GM04504 (cell line): ENCODE measurements at regions not wholly inside any gene's neighbourhood (a gene's known extent, or its start where the extent isn't known, plus 50 kb on each side); places are given as distances from the start of the nearest gene placed in this dataset.

Experiments
- DNase-seq: peaks from one replicate; pipeline ENCODE4 v3.0.0-alpha.2; 2012; ENCODE audit warnings: low read depth

DNA sequence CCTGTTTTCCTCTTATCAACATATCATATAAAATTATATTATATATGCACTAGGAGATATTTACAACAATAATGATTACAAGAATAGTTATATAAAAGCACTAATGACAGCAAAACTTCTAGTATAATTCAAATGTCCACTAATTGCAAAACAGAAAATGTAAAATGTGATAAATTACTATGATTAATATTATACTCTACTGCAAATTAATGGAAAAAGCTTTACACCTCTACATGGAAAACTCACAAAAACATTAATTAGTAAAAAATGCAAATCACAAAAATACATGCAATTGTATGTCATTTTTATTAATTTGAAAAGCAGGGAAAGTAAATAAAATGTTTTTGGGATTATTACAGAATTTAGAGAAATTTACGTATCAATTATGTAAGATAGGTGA, 681.0 kb upstream of the PCDH20 start:
- DNase-seq, result no peak

DNA sequence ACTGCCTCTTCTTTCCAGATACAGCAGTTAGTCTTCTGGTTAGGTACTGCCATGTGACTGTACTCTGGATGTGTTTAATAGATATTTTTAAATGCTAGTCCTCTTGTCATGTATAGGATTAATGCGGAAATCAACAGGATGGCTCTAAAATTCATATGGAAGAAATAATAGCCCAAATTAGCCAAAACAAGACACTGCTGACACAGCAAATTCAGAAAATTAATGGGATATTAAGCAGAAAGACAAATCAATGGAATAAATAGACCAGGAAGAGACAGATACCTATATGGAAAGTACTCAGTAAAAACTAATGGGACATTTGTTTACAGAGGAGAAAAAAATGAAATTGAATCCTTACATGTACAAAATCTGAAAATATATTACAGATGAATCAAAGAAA, 679.3 kb upstream of the PCDH20 start:
- no peak for DNase-seq

DNA sequence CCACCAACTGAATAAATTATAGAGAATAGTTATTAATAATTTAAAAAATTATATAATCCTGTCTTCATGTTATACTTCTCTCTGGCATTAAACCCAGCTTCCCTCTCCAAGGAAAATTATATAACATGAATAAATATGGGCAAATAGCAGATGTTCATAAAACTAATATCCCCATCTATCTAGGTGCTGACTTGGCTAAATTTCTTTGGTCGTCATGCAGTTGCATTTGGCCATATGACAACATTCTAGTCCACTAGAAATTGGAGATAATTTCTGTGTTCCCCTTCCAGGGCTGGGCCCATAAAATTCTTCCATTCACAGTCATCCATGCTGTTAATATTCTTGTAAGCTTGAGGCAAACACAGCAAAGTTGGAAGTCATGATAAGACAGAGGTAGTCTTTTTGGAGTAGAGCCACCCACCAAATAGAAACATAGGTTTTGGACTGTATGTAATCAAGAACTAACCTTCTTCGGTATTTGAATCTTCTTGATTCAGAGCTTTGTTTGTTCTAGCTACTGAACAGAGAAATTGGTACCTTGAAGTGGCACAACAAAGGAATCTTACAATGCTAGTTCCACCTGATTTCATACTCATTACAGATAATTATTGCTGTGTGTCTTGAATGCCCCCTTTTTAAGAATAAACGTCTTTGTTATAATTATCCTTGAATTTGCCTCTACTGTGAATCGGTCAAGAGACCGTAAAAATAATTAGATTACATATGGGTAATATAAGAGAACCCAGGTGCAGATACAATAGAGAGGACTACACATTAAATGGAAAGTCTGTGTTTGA, 678.5 kb upstream of the PCDH20 start:
- no peak for DNase-seq

DNA sequence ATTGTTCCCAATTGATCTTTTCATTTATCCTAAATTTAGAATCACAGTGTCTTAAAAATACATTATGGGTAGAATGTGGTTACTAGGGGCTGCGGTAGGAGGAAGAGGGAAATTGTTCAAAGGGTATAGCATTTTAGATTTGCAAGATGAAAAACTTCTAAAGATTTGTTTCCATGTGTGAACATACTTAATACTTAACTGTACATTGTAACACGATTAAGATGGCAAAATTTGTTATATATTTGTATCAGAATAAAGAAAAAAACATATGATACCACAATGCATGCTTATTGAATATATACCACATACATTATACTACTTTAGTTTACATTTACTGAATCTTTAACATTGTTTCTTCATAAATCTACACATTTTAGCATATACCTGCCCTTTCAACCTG, 677.3 kb upstream of the PCDH20 start:
- no peak for DNase-seq

DNA sequence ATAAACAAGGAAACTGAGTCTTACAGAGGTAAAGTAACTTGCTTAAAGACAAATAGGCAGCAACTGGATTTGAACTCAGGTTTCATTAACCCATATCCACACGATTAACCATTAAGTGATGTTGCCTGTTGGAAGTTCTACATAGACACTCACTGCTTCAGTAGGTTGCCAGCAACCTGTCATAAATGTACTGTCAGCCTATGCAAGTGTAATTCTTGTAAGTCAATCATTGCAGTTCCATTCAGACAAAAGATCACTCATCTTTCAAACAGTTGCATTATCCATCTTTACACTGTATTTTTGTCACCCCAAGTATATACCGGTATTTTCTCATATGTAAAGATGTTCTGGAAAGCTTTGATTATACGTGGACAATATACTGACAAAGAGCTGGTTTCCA, 676.9 kb upstream of the PCDH20 start:
- no peak for DNase-seq

DNA sequence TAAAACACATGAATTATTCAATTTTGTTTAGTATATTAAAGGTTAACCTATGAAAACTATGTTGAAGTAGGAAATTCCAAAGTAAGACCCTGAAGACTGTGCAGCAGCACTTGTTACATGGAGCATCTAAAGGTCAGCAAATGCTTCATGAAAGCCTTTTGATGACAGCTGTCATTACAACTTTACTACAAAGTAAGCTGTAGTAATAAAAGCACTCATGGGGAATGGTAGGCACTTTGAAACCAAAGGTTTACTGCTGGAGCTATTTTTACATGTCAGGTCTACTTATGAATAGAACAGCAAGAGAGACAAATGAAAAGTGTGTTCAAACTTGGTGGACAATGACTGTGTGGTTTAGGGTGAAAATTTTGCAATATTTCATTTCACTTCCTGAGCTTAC, 672.5 kb upstream of the PCDH20 start:
- DNase-seq, result no peak

DNA sequence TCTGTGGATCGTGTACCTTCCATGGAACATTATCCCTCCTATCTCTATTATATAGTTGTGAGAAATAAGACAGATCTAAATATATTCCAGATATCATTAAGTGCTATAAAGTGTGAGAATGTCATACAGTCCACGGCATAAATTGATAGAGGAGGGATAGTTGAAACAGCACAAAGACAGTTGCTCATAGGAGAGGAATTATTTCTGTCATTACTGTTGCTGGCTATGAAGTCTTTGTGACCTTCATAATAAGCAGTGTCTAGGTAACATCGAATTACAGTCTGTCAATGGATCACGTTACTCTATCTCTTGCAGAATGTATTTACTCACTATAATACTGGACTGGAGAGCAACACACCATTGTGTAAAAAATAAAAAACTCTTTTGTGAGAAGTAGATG, 671.5 kb upstream of the PCDH20 start:
- DNase-seq, result no peak

DNA sequence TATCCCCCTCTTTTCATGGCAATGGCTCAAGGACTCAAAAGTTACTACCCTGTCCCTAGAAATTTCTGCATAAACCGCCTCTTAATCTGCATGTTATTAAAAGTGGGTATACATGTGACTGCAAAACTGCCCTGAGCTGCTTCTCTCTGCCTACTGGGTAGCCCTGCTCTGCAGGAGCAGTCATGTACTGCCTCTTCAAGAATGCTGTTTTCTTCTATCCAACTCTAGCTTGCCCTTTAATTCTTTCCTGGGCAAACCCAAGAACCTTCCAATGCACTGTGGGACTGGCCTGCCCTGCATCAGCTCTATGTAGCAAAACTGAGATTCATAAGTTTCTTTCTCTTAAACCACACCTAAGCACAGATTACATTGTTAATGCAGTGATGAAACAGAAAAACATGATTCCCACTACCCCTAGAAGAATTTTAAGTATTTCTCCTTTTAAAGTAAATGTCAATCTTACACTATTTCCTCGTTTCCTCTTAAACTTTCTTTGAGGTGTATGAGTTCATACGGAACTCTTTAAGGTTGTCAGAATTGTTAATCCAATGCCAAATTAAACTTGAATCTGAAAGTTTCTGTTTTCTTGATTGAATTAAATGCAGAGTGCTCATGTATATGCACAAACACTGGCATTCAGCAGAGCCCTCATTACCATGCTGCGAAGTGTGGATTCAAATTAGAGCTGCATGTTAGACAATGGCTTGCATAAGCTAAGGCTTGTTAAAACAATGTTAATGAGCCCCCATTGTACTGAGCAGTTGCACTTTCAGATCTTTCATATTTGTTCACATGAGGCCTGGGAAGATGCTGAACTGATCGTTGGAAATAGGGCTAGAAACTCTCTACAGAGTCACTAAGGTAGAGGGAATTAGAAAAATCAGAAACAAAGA, 669.9 kb upstream of the PCDH20 start:
- no peak for DNase-seq

DNA sequence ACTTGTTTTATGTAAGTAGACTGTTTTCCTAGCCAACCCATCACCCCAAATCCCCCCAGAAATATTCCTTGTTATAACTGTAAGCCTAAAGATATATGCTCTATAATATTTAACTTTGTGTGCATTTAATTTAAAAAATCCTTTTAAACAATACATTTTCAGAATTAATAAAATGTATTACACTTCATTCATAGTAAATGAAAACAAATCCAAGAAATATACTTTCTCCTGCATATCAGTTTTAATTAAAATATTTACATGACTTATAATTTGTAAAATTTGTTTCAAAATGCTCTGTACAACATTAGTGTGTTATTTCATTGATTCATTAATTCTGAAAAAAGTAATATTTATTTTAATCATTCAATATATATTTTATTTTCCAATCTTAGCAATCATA, 669.1 kb upstream of the PCDH20 start:
- no peak for DNase-seq

DNA sequence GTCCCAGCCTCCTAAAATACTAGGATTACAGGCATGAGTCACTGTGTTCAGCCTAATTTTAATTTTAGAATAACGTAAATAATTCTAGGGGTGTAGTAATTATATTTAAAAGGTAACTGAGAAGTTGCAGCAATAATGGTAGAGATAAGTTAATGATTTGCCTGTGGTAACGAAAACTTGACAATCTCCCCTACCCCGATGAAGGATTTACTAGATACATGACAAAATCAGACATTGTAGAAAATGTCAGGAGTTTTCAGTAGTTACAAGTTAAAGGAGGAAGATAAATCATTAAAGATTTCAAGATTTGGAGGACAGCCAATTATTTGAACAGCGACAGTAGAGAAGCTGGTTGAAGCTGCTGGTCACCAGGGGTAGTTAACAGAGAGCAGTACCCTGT, 652.2 kb upstream of the PCDH20 start:
- no peak for DNase-seq

DNA sequence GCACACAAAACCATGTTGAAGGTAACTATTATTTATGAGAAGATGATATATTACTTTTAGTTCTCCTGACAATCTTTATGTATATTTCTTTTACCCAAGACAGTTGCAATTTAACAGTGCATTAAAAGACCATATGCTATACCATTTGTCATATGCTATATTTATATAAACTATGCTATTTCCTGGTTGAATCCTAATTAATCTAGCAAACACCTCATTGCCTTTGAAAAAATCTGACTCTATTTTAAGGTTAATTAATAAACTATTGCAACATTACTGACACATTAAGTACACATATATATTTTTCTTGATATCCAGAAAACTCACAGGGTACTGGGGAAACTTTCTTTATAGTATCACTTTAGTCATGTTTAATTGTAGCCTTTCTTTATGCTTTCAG, 649.4 kb upstream of the PCDH20 start:
- DNase-seq, result no peak

DNA sequence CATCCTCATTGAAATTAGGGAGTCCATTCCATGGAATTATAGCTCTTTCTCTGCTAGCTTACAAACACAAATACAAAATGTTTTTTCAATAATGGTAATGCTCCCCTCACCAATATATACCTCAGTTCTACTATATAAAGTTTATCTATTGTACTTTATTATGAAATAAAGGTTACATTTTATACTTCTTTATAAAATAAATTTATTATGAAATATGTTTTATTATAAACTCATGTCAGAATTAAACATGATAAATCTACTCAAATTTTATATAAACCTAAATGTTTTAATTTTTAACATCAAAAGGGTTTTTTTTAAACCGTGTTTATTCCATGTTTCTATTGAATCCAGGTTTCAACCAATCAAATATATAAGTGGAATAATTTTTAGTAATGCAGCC, 646.1 kb upstream of the PCDH20 start:
- DNase-seq, result no peak

DNA sequence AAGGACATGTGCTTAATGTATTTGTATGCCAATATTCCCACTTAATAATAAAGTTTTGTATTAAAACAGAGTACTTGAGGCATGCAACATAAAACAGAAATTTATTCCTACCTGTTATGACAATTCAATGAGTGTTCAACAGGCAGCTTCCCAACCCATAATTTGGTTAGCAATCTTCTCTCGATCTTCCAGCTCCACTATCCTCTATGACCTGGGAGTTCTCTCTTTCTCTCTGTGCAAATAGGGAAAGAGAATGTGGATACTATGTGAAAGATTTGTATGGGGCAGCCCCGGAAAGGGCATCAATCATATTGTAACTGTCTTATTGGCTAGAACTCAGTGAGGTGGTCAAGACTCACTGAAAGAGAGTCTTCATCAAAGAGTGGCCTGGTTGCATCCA, 644.9 kb upstream of the PCDH20 start:
- no peak for DNase-seq

DNA sequence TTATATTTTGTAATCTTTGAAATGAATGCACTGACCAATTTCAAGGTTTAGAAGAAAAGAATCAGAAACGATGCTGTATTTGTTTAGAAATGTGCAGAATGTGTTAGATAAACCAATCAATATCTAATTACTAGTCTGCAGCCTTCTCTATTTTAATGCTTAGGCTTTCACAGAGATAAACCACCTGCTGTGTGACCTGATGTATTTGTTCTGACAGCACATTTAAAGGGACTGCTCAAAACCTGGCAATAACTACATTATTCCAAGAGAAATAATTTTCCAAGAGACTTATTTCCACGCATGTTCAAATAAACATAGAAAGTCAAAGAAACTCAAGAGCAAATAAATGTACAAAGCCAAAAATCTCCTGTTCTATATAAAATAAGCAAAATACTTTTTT, 641.6 kb upstream of the PCDH20 start:
- no peak for DNase-seq

DNA sequence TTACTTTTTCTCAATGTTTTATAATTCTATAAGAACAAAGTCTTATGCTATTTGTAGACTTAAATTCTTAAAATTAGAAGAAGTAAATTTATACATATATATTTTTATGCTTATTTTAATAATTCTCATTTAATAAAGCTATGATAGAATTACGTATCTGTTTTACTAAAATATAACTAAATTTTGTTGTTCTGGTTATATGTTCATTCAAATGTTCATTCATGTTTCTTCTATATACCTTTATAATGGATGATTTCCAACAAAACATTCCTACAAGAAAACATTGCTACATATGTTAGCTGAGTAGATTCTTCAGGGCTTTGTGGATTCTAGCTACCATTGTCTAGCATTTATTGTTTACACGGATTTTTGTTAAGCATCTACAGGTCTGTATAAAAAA, 634.3 kb upstream of the PCDH20 start:
- DNase-seq, result no peak

DNA sequence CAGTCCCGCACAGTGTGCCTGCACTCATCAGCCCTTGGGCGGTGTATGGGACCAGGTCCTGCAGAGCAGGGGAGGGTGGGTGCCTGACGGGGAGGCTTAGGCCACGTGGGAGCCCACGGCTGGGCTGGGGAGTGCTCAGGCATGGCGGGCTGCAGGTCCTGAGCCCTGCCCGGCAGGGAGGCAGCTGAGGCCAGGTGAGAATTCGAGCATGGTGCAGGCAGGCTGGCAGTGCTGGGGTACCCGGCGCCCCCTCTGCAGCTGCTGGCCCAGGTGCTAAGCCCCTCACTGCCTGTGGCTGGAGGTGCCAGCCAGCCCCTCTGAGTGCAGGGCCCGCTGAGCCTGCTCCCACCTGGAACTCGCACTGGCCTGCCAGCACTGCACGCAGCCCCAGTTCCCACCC, 630.9 kb upstream of the PCDH20 start:
- DNase-seq, result no peak

DNA sequence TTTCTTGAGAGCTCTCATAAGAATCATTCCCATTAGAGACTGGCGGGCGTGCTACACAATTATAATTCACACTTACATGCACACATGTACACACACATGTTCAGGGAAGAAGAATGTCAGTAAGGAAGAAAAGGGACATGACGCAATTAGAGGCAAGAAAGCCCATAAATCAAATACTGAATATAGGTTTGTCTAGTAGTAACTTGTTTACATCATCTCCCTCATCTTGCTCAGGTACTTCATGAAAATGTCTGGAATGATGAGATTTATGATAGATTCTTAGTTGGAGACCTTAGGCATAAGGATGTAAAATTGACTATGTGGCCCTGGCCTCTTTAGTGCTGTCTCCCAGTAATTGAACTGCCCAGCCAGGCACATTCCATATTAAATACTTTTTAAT, 628.0 kb upstream of the PCDH20 start:
- DNase-seq, result no peak

DNA sequence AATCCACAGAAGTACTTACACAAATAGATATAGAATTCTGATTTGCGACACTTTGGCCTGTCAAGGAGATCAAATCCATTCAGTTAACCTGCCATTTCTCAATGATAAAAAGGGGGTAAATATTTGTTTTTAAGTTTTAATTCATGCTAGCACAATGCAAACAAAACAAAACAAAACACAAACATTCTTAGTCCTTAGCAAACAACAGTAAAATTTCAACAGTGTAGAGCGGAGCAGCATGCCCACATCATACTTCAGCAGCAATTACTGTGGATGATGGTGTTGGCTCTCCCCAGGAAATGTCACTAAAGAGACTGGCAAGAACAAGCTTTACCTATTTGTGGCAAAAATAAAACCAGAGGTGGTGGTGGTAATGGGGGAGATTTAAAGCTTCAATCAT, 625.2 kb upstream of the PCDH20 start:
- DNase-seq, result no peak

DNA sequence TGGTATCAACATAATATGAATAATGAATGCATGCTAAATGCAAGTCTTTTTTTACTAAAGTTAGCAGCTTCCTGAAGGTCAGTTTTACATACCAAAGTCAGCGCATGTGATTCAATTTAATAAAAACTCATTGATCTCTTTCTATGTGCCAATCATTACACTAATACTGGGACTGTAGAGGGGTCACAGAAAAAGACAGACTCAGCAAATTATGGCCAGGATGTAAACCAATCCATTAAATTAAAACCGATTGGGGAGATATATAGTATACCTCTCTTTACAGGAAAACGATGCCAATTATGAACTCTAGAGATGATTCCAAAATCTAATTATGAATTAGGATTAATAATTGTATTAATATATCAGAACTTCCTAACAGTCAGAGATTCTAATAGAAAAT, 624.4 kb upstream of the PCDH20 start:
- no peak for DNase-seq

DNA sequence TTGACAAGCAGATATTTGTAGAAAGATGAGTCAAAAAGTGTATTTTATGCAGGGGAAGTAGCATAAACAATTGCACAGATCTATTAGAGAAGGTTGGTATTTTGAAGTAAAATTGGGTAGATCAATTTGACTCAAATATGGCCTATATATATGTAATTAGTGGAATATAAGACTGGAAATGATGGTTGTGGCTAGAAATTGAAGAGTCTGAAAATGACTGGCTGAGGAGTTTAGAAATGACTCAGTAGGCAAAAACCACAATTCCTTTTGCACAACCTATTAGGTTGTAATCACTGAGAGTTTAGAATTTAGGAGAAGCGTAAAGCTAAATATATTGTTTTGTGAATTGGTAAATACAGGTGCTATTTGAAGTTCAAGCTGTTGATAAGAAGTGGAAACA, 622.6 kb upstream of the PCDH20 start:
- no peak for DNase-seq

DNA sequence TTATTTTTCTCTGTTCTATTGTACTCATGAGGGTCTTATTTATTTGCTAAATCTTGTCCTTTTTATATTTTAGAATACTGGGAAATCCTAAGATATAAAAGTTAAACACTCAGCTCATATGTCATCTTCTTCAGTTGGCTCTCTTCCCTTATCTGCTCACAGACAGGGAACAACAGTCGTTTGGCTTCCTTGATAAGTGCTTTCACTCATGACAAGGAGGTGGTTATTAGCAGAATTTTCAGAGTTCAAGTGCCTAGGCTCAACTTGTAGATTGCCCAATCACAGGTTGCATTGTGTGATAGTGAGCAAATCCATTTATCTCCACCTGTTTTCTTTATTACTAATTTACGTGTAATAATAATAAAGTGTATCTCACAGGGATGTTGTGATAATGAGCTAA, 620.3 kb upstream of the PCDH20 start:
- no peak for DNase-seq

DNA sequence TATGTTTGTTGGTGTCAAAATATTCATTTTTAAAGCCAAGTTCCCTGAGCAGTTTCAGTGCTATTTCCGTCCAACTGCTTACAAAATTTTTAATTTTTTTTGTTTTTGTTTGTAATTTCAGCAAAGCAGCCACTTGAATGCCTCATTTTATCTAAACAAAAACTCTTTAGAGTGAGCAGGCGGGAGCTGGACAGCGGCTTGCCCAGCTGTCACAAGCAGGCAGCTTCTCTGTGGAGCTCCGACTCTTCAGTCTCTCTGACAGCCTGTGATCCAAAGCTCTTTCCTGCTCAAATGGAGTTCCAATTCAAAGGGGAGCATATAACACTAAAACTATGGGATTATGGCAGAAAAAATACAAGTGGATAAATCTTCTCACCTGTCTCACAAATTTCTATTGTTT, 618.3 kb upstream of the PCDH20 start:
- no peak for DNase-seq

DNA sequence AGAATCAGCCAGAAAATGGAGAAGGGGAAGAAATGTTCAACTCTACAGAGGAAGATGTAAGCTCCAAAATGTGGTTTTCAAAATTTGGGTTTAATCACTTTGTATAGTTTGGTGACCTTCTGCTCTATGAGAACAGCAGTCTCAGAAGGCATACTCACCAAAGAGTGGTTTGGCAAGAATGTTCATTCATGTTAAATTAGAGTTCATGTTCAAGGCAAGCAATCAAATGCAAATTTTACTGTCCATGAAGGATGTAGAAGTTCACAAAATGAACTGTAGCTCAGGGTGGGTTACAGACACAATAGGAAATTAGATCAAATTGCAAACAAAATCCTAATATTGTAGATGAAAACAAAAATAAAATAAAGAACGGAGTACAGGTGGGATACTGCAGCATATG, 606.7 kb upstream of the PCDH20 start:
- no peak for DNase-seq

DNA sequence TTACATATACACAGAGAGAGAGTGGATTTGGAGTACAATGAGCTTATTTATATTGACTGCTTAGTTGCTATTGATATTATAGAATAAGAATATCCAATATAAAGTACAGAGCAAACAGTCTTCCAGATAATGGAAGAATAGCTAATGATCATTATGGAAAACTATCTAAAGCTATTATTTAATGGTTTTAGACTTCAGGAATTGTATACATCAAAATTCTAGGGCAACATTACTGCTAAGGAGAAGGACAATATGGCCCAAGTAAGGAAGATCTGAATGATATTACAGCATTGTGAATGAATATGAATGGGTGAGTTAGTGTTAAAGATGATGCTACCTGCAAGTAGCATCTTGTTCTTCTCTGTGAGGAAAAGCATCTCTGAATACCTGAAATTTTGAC, 604.2 kb upstream of the PCDH20 start:
- DNase-seq, result no peak
